A549 (cell line): ENCODE measurements at regions not wholly inside any gene's neighbourhood (a gene's known extent, or its start where the extent isn't known, plus 50 kb on each side); places are given as distances from the start of the nearest gene placed in this dataset.

Source experiments
- CEBPB ChIP-seq, 2 experiments: fragments of >200 bp in 1 of 2; sonication (Bioruptor Twin) in 1 of 2; formaldehyde crosslinking in 1 of 2; IDR thresholded peaks; 2 replicates each; pipeline ENCODE4 v1.6.1; 2012 to 2016
- FOXS1 ChIP-seq: fragments of 250-450 bp; sonication (Bioruptor Pico); IDR thresholded peaks from 2 replicates; pipeline ENCODE4 v1.5.0; 2020; ENCODE audit warnings: mild to moderate bottlenecking, moderate library complexity
- HES2 ChIP-seq: fragments of >200 bp; sonication (Bioruptor Twin); formaldehyde crosslinking; IDR thresholded peaks from 2 replicates; pipeline ENCODE4 v1.6.1; 2016
- MYC ChIP-seq: IDR thresholded peaks from 2 replicates; pipeline ENCODE4 v1.6.1; 2012; ENCODE audit warnings: mild to moderate bottlenecking, inconsistent platforms, low read length, improper control_type of control experiment, borderline replicate concordance
- TF ChIP-seq, protein P1 (sequence below): fragments of >200 bp; sonication (Bioruptor Twin); formaldehyde crosslinking; IDR thresholded peaks from 3 replicates; pipeline ENCODE4 v1.5.1; 2016
- TF ChIP-seq, protein P2 (sequence below): fragments of 200-600 bp; sonication (generic); IDR thresholded peaks from 2 replicates; pipeline ENCODE4 v1.6.1; 2016; ENCODE audit warnings: antibody characterized with exemption, mild to moderate bottlenecking, moderate library complexity

DNA sequence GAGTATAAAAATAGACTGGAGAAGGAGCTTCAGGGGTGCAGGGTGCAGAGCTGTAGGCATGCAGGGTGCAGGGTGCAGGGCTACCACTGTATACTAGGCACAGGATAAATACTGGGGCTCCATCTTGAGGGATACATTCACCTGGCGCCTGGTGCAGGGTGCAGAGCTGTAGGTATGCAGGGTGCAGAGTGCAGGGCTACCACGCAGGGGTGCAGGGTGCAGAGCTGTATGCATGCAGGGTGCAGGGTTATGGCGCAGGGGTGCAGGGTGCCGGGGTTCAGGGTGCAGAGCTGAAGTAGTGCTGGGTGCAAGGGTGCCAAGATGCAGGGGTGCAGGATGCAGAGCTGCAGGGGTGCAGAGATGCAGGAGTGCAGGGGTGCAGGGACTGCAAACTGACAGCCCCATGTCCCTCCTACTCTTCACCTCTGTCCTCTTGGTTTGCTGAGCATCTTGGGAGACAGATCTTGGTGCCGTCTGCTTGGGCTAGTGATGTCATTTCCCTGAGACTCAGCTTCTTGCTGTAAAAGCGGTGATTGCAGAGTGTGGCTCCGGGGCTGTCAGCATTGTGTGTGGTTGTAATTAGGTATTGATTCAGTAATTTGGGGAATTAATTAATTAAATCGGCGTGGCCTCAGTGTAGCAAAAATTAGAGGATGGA is 91.2 kb downstream of the ADRA2C start:
- TF ChIP-seq, protein P1, sequence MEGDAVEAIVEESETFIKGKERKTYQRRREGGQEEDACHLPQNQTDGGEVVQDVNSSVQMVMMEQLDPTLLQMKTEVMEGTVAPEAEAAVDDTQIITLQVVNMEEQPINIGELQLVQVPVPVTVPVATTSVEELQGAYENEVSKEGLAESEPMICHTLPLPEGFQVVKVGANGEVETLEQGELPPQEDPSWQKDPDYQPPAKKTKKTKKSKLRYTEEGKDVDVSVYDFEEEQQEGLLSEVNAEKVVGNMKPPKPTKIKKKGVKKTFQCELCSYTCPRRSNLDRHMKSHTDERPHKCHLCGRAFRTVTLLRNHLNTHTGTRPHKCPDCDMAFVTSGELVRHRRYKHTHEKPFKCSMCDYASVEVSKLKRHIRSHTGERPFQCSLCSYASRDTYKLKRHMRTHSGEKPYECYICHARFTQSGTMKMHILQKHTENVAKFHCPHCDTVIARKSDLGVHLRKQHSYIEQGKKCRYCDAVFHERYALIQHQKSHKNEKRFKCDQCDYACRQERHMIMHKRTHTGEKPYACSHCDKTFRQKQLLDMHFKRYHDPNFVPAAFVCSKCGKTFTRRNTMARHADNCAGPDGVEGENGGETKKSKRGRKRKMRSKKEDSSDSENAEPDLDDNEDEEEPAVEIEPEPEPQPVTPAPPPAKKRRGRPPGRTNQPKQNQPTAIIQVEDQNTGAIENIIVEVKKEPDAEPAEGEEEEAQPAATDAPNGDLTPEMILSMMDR, result no peak
- TF ChIP-seq, protein P2, sequence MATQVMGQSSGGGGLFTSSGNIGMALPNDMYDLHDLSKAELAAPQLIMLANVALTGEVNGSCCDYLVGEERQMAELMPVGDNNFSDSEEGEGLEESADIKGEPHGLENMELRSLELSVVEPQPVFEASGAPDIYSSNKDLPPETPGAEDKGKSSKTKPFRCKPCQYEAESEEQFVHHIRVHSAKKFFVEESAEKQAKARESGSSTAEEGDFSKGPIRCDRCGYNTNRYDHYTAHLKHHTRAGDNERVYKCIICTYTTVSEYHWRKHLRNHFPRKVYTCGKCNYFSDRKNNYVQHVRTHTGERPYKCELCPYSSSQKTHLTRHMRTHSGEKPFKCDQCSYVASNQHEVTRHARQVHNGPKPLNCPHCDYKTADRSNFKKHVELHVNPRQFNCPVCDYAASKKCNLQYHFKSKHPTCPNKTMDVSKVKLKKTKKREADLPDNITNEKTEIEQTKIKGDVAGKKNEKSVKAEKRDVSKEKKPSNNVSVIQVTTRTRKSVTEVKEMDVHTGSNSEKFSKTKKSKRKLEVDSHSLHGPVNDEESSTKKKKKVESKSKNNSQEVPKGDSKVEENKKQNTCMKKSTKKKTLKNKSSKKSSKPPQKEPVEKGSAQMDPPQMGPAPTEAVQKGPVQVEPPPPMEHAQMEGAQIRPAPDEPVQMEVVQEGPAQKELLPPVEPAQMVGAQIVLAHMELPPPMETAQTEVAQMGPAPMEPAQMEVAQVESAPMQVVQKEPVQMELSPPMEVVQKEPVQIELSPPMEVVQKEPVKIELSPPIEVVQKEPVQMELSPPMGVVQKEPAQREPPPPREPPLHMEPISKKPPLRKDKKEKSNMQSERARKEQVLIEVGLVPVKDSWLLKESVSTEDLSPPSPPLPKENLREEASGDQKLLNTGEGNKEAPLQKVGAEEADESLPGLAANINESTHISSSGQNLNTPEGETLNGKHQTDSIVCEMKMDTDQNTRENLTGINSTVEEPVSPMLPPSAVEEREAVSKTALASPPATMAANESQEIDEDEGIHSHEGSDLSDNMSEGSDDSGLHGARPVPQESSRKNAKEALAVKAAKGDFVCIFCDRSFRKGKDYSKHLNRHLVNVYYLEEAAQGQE, result no peak
- TF ChIP-seq MYC (no peak), CEBPB (IDR thresholded peaks at IDR 0.05) (no peak), HES2 (no peak), FOXS1 (CRISPR knock-in tag) (no peak)
